GM21529 (cell line): ENCODE measurements at regions not wholly inside any gene's neighbourhood (a gene's known extent, or its start where the extent isn't known, plus 50 kb on each side); places are given as distances from the start of the nearest gene placed in this dataset.

Experiments
- ATAC-seq: cut with Tn5 transposase; IDR thresholded peaks from one replicate; pipeline ENCODE4 v1.9.1; 2021; ENCODE audit not compliant: unreplicated experiment

GRCh38 chr1:82266351-82266750, 465.6 kb downstream of the ADGRL2 start:
- ATAC-seq = no peak

GRCh38 chr1:82265436-82265835, 464.7 kb downstream of the ADGRL2 start:
- ATAC-seq = no peak

- no peak for ATAC-seq
Observed at GRCh38 chr1:82264802-82265201, 464.1 kb downstream of the ADGRL2 start.

- no peak for ATAC-seq
Observed at GRCh38 chr1:82263396-82263795, 462.7 kb downstream of the ADGRL2 start.

GRCh38 chr1:82260666-82261065, 459.9 kb downstream of the ADGRL2 start:
- ATAC-seq = no peak

- no peak for ATAC-seq
Observed at GRCh38 chr1:82260051-82260450, 459.3 kb downstream of the ADGRL2 start.

GRCh38 chr1:82258887-82259286, 458.2 kb downstream of the ADGRL2 start:
- ATAC-seq = no peak

GRCh38 chr1:82246050-82246449, 445.3 kb downstream of the ADGRL2 start:
- no peak for ATAC-seq

GRCh38 chr1:82245345-82246014, 444.7 kb downstream of the ADGRL2 start:
- no peak for ATAC-seq

GRCh38 chr1:82240571-82240970, 439.8 kb downstream of the ADGRL2 start:
- ATAC-seq = no peak

GRCh38 chr1:82230667-82231066, 429.9 kb downstream of the ADGRL2 start:
- ATAC-seq = no peak

GRCh38 chr1:82227306-82228095, 426.8 kb downstream of the ADGRL2 start:
- ATAC-seq = no peak

- ATAC-seq = peak; percentile 29
Observed at GRCh38 chr1:82226186-82226505, 425.4 kb downstream of the ADGRL2 start.

- peak; percentile 77 for ATAC-seq
Observed at GRCh38 chr1:82225421-82226185, 424.9 kb downstream of the ADGRL2 start.

GRCh38 chr1:82223091-82223490, 422.4 kb downstream of the ADGRL2 start:
- no peak for ATAC-seq

- no peak for ATAC-seq
Observed at GRCh38 chr1:82221721-82222120, 421.0 kb downstream of the ADGRL2 start.

GRCh38 chr1:82220754-82221153, 420.0 kb downstream of the ADGRL2 start:
- no peak for ATAC-seq

- ATAC-seq = no peak
Observed at GRCh38 chr1:82219841-82220240, 419.1 kb downstream of the ADGRL2 start.

GRCh38 chr1:82218846-82219245, 418.1 kb downstream of the ADGRL2 start:
- ATAC-seq = no peak

GRCh38 chr1:82215853-82216175, 415.1 kb downstream of the ADGRL2 start:
- ATAC-seq = no peak

- no peak for ATAC-seq
Observed at GRCh38 chr1:82215056-82215852, 414.5 kb downstream of the ADGRL2 start.
